PFSK-1 (cell line): ENCODE measurements at regions not wholly inside any gene's neighbourhood (a gene's known extent, or its start where the extent isn't known, plus 50 kb on each side); places are given as distances from the start of the nearest gene placed in this dataset.

Experiments
- POLR2AphosphoS5 ChIP-seq: IDR thresholded peaks from 2 replicates; pipeline ENCODE4 v1.6.1; 2012; ENCODE audit warnings: low read depth, mild to moderate bottlenecking, control low read depth, low read length, moderate library complexity
- SIN3A ChIP-seq: IDR thresholded peaks from 2 replicates; pipeline ENCODE4 v1.6.1; 2012; ENCODE audit warnings: mild to moderate bottlenecking, low read length, moderate library complexity, borderline replicate concordance; ENCODE audit not compliant: insufficient read depth
- TAF1 ChIP-seq: IDR thresholded peaks from 2 replicates; pipeline ENCODE4 v1.6.1; 2012; ENCODE audit warnings: low read length, control low read depth, borderline replicate concordance; ENCODE audit not compliant: insufficient read depth
- TF ChIP-seq, protein P1 (sequence below), 2 experiments: IDR thresholded peaks; 2 replicates each; pipeline versions ENCODE4 v1.6.1 to v1.8.0; 2011 to 2012; ENCODE audit warnings: low read depth in 2 of 2, low read length in 2 of 2, control low read depth in 1 of 2, inconsistent platforms in 1 of 2, mild to moderate bottlenecking in 1 of 2, moderate library complexity in 1 of 2; ENCODE audit not compliant: insufficient read depth in 1 of 2

DNA sequence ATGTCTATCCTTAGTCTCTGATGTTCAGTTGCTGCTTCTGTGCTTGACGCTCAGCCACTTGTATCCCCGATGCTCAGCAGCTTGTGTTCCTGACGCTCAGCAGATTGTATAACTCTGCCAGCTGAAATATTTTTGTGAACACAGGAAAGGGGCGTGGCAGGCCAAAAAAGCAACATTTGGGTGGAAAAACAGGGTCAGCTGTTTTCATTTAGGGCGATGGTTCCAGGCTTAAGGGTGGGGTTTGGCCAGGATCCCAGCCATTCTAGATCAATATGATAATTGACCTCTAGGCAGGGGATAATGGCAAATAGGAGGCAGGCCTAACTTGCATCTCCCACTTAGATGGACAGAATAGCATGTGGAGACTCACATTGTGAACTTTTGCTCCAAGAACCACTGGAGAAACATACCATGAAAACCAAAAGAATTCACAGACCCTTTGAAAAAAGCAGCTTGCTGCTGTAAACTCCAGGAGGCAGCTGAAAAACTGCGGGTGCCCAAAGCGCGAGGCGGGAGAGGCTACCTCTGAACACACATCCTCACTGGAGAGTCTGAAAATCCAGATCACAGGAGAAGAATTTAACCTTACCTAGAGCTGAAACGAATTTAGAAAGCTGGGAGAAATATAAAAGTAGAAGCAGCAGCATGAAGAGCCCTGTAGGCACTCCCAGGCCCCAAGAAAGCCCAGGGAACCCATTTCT, 58.3 kb downstream of the ZNF648 start:
- TF ChIP-seq POLR2AphosphoS5: no peak
- TF ChIP-seq, protein P1, sequence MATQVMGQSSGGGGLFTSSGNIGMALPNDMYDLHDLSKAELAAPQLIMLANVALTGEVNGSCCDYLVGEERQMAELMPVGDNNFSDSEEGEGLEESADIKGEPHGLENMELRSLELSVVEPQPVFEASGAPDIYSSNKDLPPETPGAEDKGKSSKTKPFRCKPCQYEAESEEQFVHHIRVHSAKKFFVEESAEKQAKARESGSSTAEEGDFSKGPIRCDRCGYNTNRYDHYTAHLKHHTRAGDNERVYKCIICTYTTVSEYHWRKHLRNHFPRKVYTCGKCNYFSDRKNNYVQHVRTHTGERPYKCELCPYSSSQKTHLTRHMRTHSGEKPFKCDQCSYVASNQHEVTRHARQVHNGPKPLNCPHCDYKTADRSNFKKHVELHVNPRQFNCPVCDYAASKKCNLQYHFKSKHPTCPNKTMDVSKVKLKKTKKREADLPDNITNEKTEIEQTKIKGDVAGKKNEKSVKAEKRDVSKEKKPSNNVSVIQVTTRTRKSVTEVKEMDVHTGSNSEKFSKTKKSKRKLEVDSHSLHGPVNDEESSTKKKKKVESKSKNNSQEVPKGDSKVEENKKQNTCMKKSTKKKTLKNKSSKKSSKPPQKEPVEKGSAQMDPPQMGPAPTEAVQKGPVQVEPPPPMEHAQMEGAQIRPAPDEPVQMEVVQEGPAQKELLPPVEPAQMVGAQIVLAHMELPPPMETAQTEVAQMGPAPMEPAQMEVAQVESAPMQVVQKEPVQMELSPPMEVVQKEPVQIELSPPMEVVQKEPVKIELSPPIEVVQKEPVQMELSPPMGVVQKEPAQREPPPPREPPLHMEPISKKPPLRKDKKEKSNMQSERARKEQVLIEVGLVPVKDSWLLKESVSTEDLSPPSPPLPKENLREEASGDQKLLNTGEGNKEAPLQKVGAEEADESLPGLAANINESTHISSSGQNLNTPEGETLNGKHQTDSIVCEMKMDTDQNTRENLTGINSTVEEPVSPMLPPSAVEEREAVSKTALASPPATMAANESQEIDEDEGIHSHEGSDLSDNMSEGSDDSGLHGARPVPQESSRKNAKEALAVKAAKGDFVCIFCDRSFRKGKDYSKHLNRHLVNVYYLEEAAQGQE (IDR thresholded peaks at IDR 0.05; ENCODE audit: insufficient read depth in 1 of 2, low read depth in 2 of 2, low read length in 2 of 2): no peak
- TF ChIP-seq SIN3A: no peak
- TF ChIP-seq TAF1: no peak
